Upper lobe of left lung (tissue), 4 donors: ENCODE measurements at regions not wholly inside any gene's neighbourhood (a gene's known extent, or its start where the extent isn't known, plus 50 kb on each side); places are given as distances from the start of the nearest gene placed in this dataset.

Source experiments
- EP300 ChIP-seq, 4 donors: sonication (generic); formaldehyde crosslinking; IDR thresholded peaks; one replicate each; pipeline ENCODE4 v1.5.1; 2017; ENCODE audit warnings: antibody characterized with exemption in 4 of 4, control low read depth in 2 of 4
- POLR2A ChIP-seq, 4 donors: fragments of 450-650 bp; IDR thresholded peaks; one replicate each; pipeline ENCODE4 v1.5.1; 2016 to 2017; ENCODE audit warnings: antibody characterized with exemption in 4 of 4, mild to moderate bottlenecking in 2 of 4
- POLR2AphosphoS5 ChIP-seq, 2 donors: sonication (generic); formaldehyde crosslinking; IDR thresholded peaks; one replicate each; pipeline ENCODE4 v1.5.1; 2017; ENCODE audit warnings: antibody characterized with exemption in 2 of 2

GRCh38 chr2:181380581-181380980 lies 76.6 kb upstream of the ITGA4 start:
- TF ChIP-seq POLR2A (IDR thresholded peaks at IDR 0.05), result no peak
- no peak for TF ChIP-seq POLR2AphosphoS5 (IDR thresholded peaks at IDR 0.05)
- no peak for TF ChIP-seq EP300 (IDR thresholded peaks at IDR 0.05)
